MCF 10A (cell line): ENCODE measurements at regions not wholly inside any gene's neighbourhood (a gene's known extent, or its start where the extent isn't known, plus 50 kb on each side); places are given as distances from the start of the nearest gene placed in this dataset.

ENCODE experiments used
- BruUV-seq: library from RNA; stranded (reverse); fragments of 400-500 nt; replicated peaks from 2 replicates; lab custom pipeline; 2021; lab: Mats Ljungman, UMichigan
- CTCF ChIA-PET: fragments of 300-600 bp; sonication (Branson Sonifier 250); formaldehyde crosslinking; extraction: SDS; loops from one replicate; lab custom pipeline; 2021; ENCODE audit warnings: antibody characterized with exemption, inconsistent platforms; lab: Yijun Ruan, JAX
- POLR2A ChIA-PET: fragments of 300-600, 350-650 bp; sonication (Branson Sonifier 250); formaldehyde crosslinking; extraction: SDS; loops from one replicate; lab custom pipeline; 2020; ENCODE audit warnings: antibody characterized with exemption, inconsistent platforms; lab: Yijun Ruan, JAX
- DNase-seq: peaks from one replicate; pipeline ENCODE4 v3.0.0-alpha.2; 2018; ENCODE audit not compliant: unreplicated experiment
- H3K27ac Mint-ChIP-seq: one replicate; pipeline ENCODE4 v1.8.0; 2022; ENCODE audit warnings: mild to moderate bottlenecking, low read depth, mixed read lengths; ENCODE audit not compliant: unreplicated experiment
- H3K27me3 Mint-ChIP-seq: one replicate; pipeline ENCODE4 v1.8.0; 2022; ENCODE audit warnings: mixed read lengths; ENCODE audit not compliant: insufficient read depth, unreplicated experiment
- H3K36me3 Mint-ChIP-seq: one replicate; pipeline ENCODE4 v1.8.0; 2022; ENCODE audit warnings: mild to moderate bottlenecking, moderate library complexity, mixed read lengths; ENCODE audit not compliant: insufficient read depth, unreplicated experiment
- H3K4me1 Mint-ChIP-seq: one replicate; pipeline ENCODE4 v1.8.0; 2022; ENCODE audit warnings: mixed read lengths; ENCODE audit not compliant: insufficient read depth, unreplicated experiment
- H3K4me3 Mint-ChIP-seq: one replicate; pipeline ENCODE4 v1.8.0; 2022; ENCODE audit warnings: mild to moderate bottlenecking, moderate library complexity, mixed read lengths; ENCODE audit not compliant: unreplicated experiment
- H3K9me3 Mint-ChIP-seq: one replicate; pipeline ENCODE4 v1.8.0; 2022; ENCODE audit warnings: mixed read lengths; ENCODE audit not compliant: unreplicated experiment
- CTCF ChIP-seq: fragments of 200-600 bp; IDR thresholded peaks from one replicate; pipeline ENCODE4 v1.8.0; 2022; ENCODE audit warnings: antibody characterized with exemption, mild to moderate bottlenecking; ENCODE audit not compliant: unreplicated experiment
- intact Hi-C: fragments of 100-400 bp; cut with micrococcal nuclease; formaldehyde crosslinking; loops from 2 replicates; pipeline ENCODE4 v1.14.1; 2022

- H3K36me3 Mint-ChIP-seq, result no peaks in the 10 kb centered on the region
- no peaks in the 10 kb centered on the region for H3K9me3 Mint-ChIP-seq
- no TSS peak for BruUV-seq
- no peak for TF ChIP-seq CTCF
- ChIA-PET POLR2A (interaction anchor here (1.4 kb wide), 1 partner anchor 15 kb away, joined by 3 read pairs; no protein-coding TSS in a partner anchor), CTCF (interaction anchor here (0.6 to 0.9 kb wide), 2 partner anchors 11 to 16 kb away, joined by 3 read pairs; no protein-coding TSS in a partner anchor)
- peaks cover 31% of the 10 kb centered on the region for H3K27me3 Mint-ChIP-seq
- no peaks in the 10 kb centered on the region for H3K4me1 Mint-ChIP-seq
- no peak overlapping the region for H3K27ac Mint-ChIP-seq
- no peak for DNase-seq
- H3K4me3 Mint-ChIP-seq, result no peak overlapping the region
- intact Hi-C loops, result no loop called here
Measured at GRCh38 chr2:120828829-120829632, 93.4 kb downstream of the GLI2 start.

GRCh38 chr2:120829633-120830025 lies 94.0 kb downstream of the GLI2 start:
- ChIA-PET CTCF (interaction anchor here (0.6 kb wide), 1 partner anchor 11 kb away, joined by 3 read pairs; no protein-coding TSS in a partner anchor), POLR2A (no interaction called here)
- BruUV-seq, result no TSS peak
- H3K36me3 Mint-ChIP-seq, result no peaks in the 10 kb centered on the region
- no peak overlapping the region for H3K27ac Mint-ChIP-seq
- H3K9me3 Mint-ChIP-seq, result no peaks in the 10 kb centered on the region
- no peak for TF ChIP-seq CTCF
- H3K27me3 Mint-ChIP-seq, result peaks cover 31% of the 10 kb centered on the region
- intact Hi-C loops, result no loop called here
- no peak overlapping the region for H3K4me3 Mint-ChIP-seq
- H3K4me1 Mint-ChIP-seq, result no peaks in the 10 kb centered on the region
- no peak for DNase-seq

- no peaks in the 10 kb centered on the region for H3K9me3 Mint-ChIP-seq
- DNase-seq, result no peak
- no peaks in the 10 kb centered on the region for H3K4me1 Mint-ChIP-seq
- H3K36me3 Mint-ChIP-seq, result no peaks in the 10 kb centered on the region
- no peak overlapping the region for H3K27ac Mint-ChIP-seq
- POLR2A ChIA-PET, result no interaction called here
- H3K27me3 Mint-ChIP-seq, result peaks cover 31% of the 10 kb centered on the region
- intact Hi-C loops, result no loop called here
- no TSS peak for BruUV-seq
- CTCF ChIA-PET, result no interaction called here
- no peak overlapping the region for H3K4me3 Mint-ChIP-seq
- TF ChIP-seq CTCF, result no peak
Measured at GRCh38 chr2:120830096-120830830, 94.6 kb downstream of the GLI2 start.

GRCh38 chr2:120831086-120831485 lies 95.4 kb downstream of the GLI2 start:
- H3K4me1 Mint-ChIP-seq, result no peaks in the 10 kb centered on the region
- POLR2A ChIA-PET, result no interaction called here
- DNase-seq, result no peak
- CTCF ChIA-PET, result no interaction called here
- BruUV-seq, result no TSS peak
- no peaks in the 10 kb centered on the region for H3K36me3 Mint-ChIP-seq
- H3K9me3 Mint-ChIP-seq, result no peaks in the 10 kb centered on the region
- no peak overlapping the region for H3K27ac Mint-ChIP-seq
- intact Hi-C loops, result no loop called here
- no peak overlapping the region for H3K4me3 Mint-ChIP-seq
- TF ChIP-seq CTCF, result no peak
- H3K27me3 Mint-ChIP-seq, result peaks cover 31% of the 10 kb centered on the region
